Activated B cell treated with CpG ODN at 0.5 μM for 24 hours (primary cell): ENCODE measurements at regions not wholly inside any gene's neighbourhood (a gene's known extent, or its start where the extent isn't known, plus 50 kb on each side); places are given as distances from the start of the nearest gene placed in this dataset.

Experiments used
- ATAC-seq: fragments of 200-7000 bp; cut with Tn5 transposase; one replicate; pipeline ENCODE4 v1.10.0; 2021; ENCODE audit warnings: low read depth, mild to moderate bottlenecking, moderate library complexity
- CTCF ChIA-PET: fragments of 350-600 bp; sonication (Branson Sonifier 250); formaldehyde crosslinking; loops from one replicate; lab custom pipeline; 2021; ENCODE audit warnings: antibody characterized with exemption; lab: Charles Lee
- POLR2A ChIA-PET: fragments of 350-600 bp; sonication (Branson Sonifier 250); formaldehyde crosslinking; loops from one replicate; lab custom pipeline; 2021; ENCODE audit warnings: antibody characterized with exemption; lab: Charles Lee
- DNase-seq: peaks from one replicate; pipeline ENCODE4 v3.0.0; 2022
- H3K27ac Mint-ChIP-seq: one replicate; pipeline ENCODE4 v1.8.0; 2020; ENCODE audit warnings: mixed read lengths
- H3K27me3 Mint-ChIP-seq: one replicate; pipeline ENCODE4 v1.8.0; 2021; ENCODE audit warnings: mixed read lengths
- H3K36me3 Mint-ChIP-seq: one replicate; pipeline ENCODE4 v1.8.0; 2021; ENCODE audit warnings: low read depth, mixed read lengths
- H3K4me1 Mint-ChIP-seq: one replicate; pipeline ENCODE4 v1.8.0; 2021; ENCODE audit warnings: mixed read lengths
- H3K4me3 Mint-ChIP-seq: one replicate; pipeline ENCODE4 v1.8.0; 2020; ENCODE audit warnings: mild to moderate bottlenecking, mixed read lengths
- H3K9me3 Mint-ChIP-seq: one replicate; pipeline ENCODE4 v1.8.0; 2020; ENCODE audit warnings: mixed read lengths
- intact Hi-C: fragments of 100-400 bp; cut with micrococcal nuclease; formaldehyde crosslinking; loops from one replicate; pipeline ENCODE4 v1.15.1; 2024
- TF ChIP-seq, protein P1 (sequence below): fragments of 200-600 bp; IDR thresholded peaks from one replicate; pipeline ENCODE4 v1.8.0; 2022; ENCODE audit warnings: antibody characterized with exemption, mild to moderate bottlenecking

GRCh38 chr18:72041313-72042032, 502.7 kb downstream of the CBLN2 start:
- DNase-seq (no peak), ATAC-seq (no peak)
- intact Hi-C loops = no loop called here
- no peaks in the 10 kb centered on the region for H3K4me1 Mint-ChIP-seq
- H3K4me3 Mint-ChIP-seq = no peak overlapping the region
- TF ChIP-seq, protein P1, sequence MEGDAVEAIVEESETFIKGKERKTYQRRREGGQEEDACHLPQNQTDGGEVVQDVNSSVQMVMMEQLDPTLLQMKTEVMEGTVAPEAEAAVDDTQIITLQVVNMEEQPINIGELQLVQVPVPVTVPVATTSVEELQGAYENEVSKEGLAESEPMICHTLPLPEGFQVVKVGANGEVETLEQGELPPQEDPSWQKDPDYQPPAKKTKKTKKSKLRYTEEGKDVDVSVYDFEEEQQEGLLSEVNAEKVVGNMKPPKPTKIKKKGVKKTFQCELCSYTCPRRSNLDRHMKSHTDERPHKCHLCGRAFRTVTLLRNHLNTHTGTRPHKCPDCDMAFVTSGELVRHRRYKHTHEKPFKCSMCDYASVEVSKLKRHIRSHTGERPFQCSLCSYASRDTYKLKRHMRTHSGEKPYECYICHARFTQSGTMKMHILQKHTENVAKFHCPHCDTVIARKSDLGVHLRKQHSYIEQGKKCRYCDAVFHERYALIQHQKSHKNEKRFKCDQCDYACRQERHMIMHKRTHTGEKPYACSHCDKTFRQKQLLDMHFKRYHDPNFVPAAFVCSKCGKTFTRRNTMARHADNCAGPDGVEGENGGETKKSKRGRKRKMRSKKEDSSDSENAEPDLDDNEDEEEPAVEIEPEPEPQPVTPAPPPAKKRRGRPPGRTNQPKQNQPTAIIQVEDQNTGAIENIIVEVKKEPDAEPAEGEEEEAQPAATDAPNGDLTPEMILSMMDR = no peak
- H3K9me3 Mint-ChIP-seq = peaks cover 3% of the 10 kb centered on the region
- CTCF ChIA-PET = no interaction called here
- no peaks in the 10 kb centered on the region for H3K27me3 Mint-ChIP-seq
- POLR2A ChIA-PET = no interaction called here
- no peak overlapping the region for H3K27ac Mint-ChIP-seq
- H3K36me3 Mint-ChIP-seq = no peaks in the 10 kb centered on the region

DNA sequence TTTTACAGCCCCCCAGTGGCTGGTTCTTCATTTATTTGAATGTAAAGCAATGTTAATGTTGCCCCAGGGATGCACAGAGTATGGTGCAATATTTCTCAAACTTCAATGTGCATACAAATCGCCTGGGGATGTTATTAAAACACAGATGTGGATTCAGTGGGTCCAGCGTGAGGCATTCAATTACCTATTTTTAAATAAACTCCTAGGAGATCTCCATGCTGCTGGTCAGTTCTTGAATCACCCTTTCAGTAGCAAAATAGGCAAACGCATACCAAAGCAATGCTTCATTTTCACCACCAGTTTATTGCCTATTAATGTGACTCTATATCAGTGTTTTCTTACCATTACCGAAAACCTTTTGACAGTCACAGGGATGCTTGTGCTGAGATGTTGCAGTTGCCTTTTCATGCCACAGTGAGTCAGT, 530.7 kb downstream of the CBLN2 start:
- H3K27me3 Mint-ChIP-seq = no peaks in the 10 kb centered on the region
- no peaks in the 10 kb centered on the region for H3K36me3 Mint-ChIP-seq
- ATAC-seq = no peak
- POLR2A ChIA-PET = no interaction called here
- H3K27ac Mint-ChIP-seq = no peak overlapping the region
- no peaks in the 10 kb centered on the region for H3K4me1 Mint-ChIP-seq
- no peaks in the 10 kb centered on the region for H3K9me3 Mint-ChIP-seq
- intact Hi-C loops = no loop called here
- no peak for DNase-seq
- TF ChIP-seq, protein P1 = no peak
- no peak overlapping the region for H3K4me3 Mint-ChIP-seq
- CTCF ChIA-PET = no interaction called here

DNA sequence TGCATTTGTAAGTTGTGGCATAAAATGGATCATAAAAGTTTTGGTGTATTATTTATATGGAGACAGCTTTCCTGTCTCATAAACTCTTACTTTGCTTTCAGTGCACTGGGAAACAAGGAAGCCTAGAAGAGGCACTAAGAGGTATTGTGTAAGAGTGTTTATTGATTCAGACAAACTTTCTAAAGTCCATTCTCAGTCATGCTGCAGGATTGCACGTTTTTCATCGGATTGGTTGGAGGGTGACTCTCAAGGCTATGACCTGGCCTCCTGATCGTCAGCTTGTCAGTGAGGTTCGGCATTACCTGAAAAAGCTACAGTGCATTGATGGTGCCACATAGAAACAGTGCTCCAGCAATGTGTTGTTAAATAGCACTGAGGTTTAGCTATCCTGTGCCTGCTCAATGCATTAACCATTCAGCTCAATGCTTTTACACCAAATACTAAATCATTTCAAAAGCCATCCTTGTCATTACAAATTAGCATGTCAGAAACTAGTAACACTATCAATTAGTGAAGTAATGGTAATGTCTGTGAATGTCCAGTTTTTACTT, 545.5 kb downstream of the CBLN2 start:
- DNase-seq (no peak), ATAC-seq (no peak)
- intact Hi-C loops = no loop called here
- Mint-ChIP-seq H3K27ac (no peak overlapping the region), H3K27me3 (no peaks in the 10 kb centered on the region), H3K36me3 (no peaks in the 10 kb centered on the region), H3K9me3 (peaks cover 4% of the 10 kb centered on the region), H3K4me3 (no peak overlapping the region), H3K4me1 (no peaks in the 10 kb centered on the region)
- POLR2A ChIA-PET = no interaction called here
- CTCF ChIA-PET = no interaction called here
- TF ChIP-seq, protein P1 = no peak

DNA sequence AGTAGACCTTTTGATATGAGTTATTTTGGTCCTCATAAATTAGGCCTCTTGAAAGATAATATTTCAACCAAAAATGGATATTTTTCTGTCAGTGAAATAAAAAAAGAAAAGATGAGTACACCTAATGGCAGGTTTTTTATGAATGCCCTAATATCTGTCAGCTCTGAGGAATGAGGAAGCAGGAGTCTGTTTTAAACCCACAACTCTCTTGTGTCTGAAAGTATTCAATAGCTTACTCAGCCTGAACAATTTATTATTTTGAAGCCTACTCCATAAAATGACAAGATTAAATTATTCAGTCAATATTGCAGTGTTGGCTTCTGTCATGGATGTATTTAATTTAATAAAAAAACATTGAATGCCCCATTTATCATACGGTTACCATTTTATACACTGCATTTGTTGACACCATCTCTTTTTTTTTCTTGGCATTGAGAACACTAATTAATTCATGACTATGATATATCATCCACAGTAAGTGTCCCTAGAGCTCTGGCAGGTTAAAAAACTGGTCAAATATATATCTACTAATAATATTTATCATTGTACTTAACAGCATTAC, 548.2 kb downstream of the CBLN2 start:
- H3K27ac Mint-ChIP-seq = no peak overlapping the region
- DNase-seq (no peak), ATAC-seq (no peak)
- TF ChIP-seq, protein P1 = no peak
- H3K9me3 Mint-ChIP-seq = peaks cover 2% of the 10 kb centered on the region
- intact Hi-C loops = no loop called here
- CTCF ChIA-PET = interaction anchor here (1.1 kb wide), 1 partner anchor 11 kb away, joined by 3 read pairs; no protein-coding TSS in a partner anchor
- no peaks in the 10 kb centered on the region for H3K27me3 Mint-ChIP-seq
- POLR2A ChIA-PET = no interaction called here
- no peak overlapping the region for H3K4me3 Mint-ChIP-seq
- no peaks in the 10 kb centered on the region for H3K4me1 Mint-ChIP-seq
- no peaks in the 10 kb centered on the region for H3K36me3 Mint-ChIP-seq

- ChIA-PET POLR2A (no interaction called here), CTCF (no interaction called here)
- DNase-seq = no peak
- Mint-ChIP-seq H3K4me1 (no peaks in the 10 kb centered on the region), H3K36me3 (no peaks in the 10 kb centered on the region), H3K27ac (no peak overlapping the region), H3K27me3 (no peaks in the 10 kb centered on the region), H3K9me3 (no peaks in the 10 kb centered on the region), H3K4me3 (no peak overlapping the region)
- no peak for ATAC-seq
- intact Hi-C loops = no loop called here
- TF ChIP-seq, protein P1 = no peak
Measured at GRCh38 chr18:71994273-71994672, 549.9 kb downstream of the CBLN2 start.
